MM.1S (cell line): ENCODE measurements at regions not wholly inside any gene's neighbourhood (a gene's known extent, or its start where the extent isn't known, plus 50 kb on each side); places are given as distances from the start of the nearest gene placed in this dataset.

Experiments used
- EZH2 ChIP-seq: fragments of 300-600 bp; sonication (generic); optimal IDR thresholded peaks from 2 replicates; pipeline ENCODE3; 2017; ENCODE audit warnings: low read depth, mild to moderate bottlenecking, antibody characterized with exemption, low read length, mixed read lengths
- EZH2phosphoT487 ChIP-seq: fragments of 300-600 bp; sonication (generic); IDR thresholded peaks from 2 replicates; pipeline ENCODE4 v1.6.1; 2018; ENCODE audit warnings: antibody characterized with exemption, low read length
- TF ChIP-seq, protein P1 (sequence below): fragments of 300-600 bp; sonication (generic); IDR thresholded peaks from 2 replicates; pipeline ENCODE4 v1.5.1; 2016; ENCODE audit warnings: antibody characterized with exemption, low read length, mixed read lengths

DNA sequence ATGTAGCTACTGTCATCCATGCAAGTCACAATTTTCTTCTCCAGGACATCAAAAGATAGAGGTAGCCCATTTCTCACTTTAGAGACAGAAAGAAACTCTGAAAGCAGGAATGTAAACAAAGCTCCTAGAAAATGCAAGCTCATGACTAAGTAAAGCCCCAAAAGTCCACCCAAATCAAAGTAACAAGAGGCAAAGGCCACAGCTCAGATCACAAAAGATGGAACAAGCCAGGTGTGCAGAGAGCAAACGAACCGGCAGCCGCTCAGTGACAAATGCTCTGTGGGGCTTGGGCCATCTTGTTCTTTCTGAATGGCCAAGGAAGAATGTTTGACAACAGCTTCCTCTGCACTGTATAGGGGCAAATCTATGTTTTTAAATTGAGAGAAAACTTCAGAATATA is 201.0 kb downstream of the CYRIA start:
- TF ChIP-seq, protein P1, sequence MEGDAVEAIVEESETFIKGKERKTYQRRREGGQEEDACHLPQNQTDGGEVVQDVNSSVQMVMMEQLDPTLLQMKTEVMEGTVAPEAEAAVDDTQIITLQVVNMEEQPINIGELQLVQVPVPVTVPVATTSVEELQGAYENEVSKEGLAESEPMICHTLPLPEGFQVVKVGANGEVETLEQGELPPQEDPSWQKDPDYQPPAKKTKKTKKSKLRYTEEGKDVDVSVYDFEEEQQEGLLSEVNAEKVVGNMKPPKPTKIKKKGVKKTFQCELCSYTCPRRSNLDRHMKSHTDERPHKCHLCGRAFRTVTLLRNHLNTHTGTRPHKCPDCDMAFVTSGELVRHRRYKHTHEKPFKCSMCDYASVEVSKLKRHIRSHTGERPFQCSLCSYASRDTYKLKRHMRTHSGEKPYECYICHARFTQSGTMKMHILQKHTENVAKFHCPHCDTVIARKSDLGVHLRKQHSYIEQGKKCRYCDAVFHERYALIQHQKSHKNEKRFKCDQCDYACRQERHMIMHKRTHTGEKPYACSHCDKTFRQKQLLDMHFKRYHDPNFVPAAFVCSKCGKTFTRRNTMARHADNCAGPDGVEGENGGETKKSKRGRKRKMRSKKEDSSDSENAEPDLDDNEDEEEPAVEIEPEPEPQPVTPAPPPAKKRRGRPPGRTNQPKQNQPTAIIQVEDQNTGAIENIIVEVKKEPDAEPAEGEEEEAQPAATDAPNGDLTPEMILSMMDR: no peak
- TF ChIP-seq EZH2 (no peak), EZH2phosphoT487 (no peak)
